HG03469 (cell line): ENCODE measurements at regions not wholly inside any gene's neighbourhood (a gene's known extent, or its start where the extent isn't known, plus 50 kb on each side); places are given as distances from the start of the nearest gene placed in this dataset.

Experiments
- ATAC-seq: cut with Tn5 transposase; IDR thresholded peaks from one replicate; pipeline ENCODE4 v1.9.1; 2021; ENCODE audit warnings: mild to moderate bottlenecking, moderate library complexity, moderate number of reproducible peaks; ENCODE audit not compliant: unreplicated experiment

DNA sequence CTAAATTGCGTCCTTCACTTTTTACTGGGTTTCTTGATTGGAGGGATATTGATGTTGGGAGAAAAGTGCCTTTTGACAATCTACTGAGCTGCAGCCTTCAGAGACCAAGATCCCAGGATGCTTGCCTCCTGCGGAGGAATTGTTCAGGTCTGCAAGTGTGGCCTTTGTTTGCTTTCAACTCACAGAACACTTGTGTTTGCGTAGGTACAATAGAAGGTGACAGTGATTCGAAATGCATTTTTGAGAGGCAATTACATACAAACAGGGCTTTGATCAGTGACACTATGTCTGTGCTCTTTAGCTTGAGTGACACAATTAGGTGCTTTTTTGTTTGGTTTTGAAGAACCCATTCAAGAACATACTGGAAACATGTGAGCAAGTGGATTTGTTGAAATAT, 600.6 kb downstream of the QKI start:
- no peak for ATAC-seq

DNA sequence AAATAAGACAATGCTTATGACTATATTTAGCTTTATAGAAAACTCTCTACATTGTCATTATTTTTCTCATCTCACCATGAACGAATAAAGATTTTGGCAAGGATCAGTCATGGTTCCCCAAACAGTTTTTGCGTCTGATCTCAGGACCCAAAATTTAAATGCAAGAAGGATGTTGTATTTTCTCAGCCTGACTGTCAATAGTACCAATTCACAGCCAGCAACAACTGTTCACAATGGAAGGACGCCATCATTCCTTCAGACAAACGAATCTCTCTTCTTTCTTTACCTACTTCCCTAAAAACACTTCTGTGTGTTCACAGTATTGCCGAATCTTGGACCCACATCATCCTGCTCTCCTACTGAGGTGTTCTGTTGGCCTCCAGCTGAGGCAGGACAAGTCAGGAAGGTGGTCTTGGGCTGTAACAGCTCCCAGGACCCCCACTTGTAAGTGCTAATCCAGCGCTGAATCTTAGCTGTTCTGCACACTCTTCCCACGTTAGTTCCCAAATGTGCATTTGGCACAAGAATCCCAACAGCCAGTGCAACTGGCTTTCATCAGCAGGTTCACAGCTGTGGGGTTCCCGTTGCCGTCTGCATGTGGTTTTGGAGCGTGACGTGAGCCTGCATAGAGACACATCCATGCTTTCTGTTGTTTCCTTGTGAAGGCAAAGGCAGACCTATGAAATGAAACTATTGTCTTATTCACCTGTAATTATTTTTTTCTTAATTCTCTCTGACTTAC, 600.0 kb downstream of the QKI start:
- no peak for ATAC-seq

DNA sequence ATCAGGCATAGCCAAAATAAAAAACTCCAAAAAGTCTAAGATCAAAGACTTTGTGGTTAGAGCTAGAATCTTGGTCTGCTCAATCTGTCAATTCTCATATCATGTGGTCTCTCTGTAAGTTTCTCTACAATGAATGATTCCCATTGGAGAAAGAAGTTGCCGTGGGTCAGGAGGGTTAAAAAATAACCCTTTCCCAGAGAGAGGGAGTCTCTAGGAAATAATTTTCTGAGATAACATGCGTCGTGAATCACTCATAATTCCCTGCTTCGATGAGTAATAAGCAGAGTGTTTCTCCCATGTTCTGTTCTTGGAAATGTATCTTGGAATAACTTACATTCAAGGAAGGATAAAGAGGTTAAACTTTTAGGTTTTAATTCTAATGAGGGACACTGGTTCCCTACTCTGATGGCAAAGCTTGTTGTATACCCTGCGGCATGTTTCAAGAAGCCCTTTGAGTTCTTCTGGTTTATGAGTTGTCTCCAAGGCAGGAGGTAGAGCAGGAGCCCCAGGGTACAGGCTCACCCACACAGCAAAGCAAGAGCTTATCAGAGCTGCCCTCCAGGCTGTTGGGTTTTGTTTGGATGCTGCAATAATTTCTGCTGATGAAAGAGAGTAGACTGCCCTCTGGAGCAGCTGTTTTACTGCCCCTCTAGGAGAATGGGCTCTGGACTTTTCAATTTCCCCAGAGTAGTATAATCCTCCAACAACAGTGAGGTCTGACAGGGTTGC, 599.1 kb downstream of the QKI start:
- no peak for ATAC-seq

DNA sequence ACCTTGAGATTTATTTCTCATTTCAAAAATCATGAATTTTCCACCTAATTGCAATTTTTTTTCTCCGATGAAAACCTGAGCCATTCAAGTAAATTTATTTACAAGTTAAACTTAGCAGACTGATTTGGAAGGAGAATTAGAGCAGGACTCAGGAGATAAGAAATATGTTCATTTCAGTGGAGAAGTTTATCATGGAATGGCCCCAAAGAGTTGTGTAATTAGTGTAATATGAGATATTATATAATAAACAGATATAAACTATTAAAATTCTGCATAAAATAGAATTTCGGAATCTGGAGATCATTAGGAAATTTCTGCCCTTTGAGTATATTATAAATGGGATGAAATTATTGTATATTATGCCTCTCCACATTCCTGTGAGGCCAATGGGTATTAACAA, 596.8 kb downstream of the QKI start:
- ATAC-seq: no peak

DNA sequence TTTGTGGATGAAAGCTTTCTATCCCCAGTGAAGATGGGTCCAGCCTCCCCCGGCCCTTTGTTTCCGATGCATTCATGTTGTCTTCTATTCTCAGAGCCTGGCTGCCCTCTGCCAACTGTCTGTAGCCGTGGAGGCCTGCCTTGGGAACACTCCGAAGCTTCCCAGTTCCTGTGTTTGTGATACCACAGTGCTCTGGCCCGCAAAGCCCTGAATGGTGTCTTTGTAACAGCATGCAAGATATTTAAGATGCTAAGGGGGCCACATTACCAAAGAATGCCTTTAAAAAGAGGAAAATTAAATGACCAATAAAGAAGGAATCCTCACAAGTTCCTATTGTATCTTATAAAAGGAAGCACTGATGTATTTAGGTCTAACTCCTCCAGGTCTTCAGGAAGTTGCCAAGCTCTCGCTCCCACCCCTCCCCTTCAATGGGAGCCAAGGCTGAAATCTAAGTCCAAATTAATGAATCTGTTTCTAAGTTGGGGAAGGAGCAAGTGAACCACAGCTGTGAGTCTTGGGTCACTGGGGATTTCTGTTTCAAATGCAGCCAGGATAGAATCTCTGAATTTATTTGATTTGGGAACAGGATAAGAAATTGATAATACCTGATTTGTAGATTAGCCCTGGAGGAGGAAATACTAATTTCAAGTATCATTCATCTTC, 596.1 kb downstream of the QKI start:
- no peak for ATAC-seq

DNA sequence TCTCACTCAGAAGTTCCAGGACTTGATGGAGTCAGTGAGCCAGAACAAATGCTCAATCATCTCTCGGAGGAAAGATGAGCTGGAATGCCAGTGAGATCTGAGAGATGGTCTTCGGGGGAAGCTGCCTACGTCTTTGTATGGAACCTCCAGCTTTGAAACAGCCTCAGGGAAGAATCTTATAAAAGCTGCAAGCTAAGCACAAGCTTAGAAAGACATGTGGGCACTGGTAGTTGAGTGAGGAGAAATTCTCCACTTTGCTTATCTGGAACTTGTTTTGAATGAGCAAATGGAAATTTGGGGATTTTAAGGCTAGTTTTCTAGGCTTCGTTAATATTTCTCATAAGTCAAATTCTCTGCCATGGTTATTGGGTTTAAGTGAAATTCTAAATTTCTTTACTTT, 594.4 kb downstream of the QKI start:
- no peak for ATAC-seq

DNA sequence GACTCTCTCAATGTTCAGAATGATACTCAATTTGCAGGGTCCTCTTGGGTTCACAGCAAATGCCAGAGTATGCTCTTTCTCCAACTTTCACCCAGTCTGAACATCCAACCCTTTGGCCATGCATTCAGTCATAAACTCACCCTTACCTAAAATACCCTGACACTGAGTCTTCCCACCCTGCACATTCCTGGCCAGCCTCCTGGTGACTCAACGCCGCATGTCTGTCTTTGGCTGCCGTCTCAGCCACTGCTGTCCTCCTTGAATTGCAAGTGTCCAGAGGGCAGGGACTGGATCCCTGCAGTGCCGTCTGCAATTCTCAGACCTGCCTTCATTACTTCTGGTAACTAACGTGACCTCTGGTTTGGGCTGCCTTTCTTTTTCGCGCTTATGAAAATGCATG, 593.4 kb downstream of the QKI start:
- ATAC-seq: no peak

DNA sequence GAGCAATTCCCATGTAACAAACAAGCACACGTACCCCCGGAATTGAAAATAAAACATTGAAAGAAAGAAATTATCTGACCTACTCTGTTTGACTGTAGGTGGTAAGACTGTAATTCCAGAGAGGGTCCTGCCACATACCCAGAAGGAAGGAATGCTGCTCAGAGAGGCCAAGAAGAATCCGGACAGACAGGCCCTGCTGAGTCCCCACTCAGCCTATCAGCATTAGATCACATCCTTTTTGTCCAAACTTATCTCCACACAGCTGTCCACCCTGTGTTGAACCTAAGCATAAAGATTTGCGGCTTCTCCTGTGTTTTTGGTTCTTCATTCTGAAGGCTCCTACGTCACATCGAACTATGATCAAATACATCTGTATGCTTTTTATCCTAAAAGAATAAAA, 591.9 kb downstream of the QKI start:
- no peak for ATAC-seq

DNA sequence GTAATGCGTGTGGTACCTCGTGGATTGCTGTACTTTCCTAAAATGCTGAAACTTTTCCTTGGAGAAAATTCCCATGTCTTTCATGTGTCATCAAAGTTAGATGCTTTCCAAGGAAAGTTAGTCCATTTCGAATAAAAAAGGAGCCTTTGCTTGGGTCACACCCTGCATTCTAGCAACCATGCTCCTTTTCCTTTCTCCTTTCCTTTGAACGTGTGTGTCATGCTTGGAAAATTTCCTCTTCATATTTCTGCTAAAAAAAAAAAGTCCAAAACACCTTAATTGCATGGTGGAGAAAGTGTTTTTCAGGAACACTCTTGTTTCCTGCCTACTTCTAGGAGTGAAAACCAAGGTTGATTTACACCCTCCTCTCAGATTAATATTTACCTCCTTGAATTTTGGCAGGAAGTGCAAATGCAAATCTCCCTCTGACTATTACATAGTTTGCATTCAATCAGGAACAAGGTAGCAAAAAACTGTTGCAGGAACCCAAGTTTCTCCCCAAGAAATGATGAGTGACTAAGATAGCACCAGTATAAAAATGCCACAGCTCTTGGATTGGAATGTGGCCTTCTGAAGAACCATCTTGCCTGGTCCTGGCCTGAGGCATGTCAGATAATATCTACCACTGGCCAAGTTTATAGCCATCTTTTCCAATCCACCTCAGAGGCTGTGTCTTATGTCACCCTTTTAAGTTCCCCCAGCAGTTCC, 590.6 kb downstream of the QKI start:
- no peak for ATAC-seq

DNA sequence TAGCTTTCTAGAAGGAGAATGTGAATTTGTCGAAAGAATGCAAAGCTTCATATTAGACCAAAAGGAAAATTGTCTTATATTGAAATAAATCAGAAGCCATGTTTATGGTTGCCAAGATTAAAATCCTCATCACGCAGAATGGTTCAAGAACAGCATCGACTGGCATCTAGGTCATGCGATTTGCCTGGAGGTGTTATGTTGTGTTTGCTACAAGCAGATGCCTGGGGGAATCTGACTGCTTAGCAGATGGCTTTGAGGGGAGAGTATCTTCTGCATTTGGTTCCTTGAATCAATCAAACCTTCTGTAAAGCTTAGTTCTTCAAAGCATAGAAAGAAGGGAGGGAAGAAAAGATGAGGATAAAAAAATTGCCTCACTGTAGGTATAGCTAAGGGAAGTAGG, 585.8 kb downstream of the QKI start:
- no peak for ATAC-seq

DNA sequence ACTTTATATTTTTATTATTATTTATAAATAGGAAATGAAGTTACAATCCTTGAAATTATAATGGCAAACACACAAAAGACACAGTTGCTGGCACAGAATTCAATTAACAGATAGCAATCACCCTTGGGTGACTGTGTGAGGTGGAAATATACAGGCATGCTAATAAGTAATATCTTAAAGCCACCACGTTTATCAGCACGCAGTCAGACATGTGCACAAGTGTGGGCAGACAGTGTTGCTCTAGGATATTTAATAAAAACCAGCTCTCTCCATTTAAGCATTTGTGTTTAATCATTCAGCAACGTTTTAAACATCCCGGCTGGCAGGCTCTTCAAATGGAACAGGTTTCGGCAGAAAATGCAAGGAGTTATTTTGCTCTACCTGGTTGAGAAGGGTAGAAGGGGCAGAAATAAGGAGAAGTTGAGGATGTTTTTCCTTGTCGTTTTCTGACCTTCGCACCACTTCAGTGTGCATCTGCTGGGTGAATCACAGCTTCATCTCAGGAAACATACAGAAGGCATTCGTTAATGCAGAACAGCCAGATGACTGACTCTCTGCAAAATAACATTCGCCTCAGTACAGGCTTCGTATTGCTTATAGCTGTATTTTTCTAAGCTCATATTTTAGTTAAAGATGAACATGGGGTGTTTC, 585.1 kb downstream of the QKI start:
- no peak for ATAC-seq

DNA sequence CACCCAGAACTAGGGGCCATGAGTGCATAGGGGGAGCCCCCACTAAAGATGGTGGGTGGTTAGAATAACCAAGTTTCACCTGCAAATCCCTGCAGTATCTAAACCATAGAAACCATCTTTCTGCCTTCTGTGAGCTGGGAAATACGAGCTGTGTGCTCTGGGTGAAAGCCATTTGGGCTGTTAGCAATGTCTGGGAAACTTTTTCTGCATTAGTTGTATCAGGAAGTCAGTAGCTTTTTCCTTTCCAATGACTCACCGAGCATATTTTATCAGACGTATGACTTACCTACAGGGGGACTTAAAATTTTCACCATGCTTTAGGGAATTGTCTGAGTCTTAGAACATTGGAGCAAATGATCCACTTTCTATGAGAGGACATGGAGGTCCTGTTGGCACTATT, 584.0 kb downstream of the QKI start:
- ATAC-seq: no peak

DNA sequence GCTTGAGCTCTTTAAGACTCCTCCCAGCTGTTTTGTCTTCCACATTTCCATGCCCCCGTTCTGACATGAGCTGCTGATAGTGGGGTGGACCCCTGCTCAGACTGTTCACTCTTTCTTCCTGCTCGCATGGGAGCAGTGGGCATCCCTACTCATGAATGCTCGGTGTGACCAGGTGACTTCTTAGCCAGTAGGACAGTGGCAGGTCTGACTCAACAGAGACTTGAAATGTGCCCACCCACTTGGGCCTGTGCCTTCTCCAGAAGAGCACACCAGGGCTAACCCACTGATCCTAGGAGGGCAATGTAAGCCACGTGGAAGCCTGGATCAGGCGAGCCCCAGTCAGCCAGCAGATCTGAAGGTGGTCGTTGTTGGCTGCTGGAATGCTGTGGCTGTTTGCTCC, 582.0 kb downstream of the QKI start:
- no peak for ATAC-seq

DNA sequence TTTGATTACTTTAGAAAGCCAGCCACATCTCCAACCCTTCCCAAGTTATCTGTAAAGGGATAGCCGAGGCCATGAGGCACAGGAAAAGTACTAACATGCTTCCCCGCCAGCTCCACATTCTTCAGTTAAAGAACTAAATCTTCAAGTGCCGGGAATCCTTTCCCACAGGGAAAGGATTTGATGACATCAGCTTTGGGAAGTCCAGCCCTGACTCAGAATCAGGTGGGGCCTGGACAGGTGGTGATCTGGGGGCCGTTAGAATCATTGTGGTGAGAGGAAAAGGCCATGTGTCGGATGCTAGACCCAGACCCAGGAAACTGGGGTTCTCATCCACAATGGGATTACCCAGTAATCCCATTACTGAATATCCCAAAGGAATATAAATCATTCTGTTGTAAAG, 580.0 kb downstream of the QKI start:
- ATAC-seq: no peak

DNA sequence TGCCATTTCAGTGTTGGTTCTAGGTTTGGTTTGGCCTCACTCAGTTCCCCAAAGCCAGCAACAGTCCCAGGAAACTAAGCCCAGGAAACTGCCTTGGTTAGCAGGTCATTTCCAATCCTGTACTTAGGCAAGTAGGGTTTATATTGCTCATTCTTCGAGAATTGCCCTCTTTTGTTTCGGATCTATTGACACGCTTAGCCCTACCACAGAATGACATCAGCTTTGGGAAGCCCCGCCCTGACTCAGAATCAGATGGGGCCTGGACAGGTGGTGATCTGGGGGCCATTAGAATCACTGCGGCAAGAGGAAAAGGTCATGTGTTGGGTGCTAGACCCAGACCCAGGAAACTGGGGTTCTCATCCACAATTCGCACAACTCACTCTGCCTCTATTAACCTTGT, 578.2 kb downstream of the QKI start:
- ATAC-seq: no peak

DNA sequence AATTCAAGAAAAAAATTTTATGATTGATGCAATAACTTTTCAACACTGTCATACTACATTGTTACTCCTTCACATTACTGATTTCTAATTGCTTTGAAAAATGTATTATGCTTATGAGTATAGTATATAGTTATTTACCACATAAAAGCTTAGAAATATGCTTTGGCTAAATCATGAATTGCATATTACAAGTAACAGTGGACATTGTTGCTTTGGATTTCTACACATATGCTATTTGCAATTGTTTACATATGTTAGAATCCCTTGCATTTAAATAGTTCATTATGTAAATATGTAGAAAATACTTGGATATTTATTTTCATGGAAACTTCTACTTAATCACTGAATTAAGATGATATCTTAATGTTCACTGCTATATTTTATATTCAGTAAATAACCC, 577.5 kb downstream of the QKI start:
- no peak for ATAC-seq

DNA sequence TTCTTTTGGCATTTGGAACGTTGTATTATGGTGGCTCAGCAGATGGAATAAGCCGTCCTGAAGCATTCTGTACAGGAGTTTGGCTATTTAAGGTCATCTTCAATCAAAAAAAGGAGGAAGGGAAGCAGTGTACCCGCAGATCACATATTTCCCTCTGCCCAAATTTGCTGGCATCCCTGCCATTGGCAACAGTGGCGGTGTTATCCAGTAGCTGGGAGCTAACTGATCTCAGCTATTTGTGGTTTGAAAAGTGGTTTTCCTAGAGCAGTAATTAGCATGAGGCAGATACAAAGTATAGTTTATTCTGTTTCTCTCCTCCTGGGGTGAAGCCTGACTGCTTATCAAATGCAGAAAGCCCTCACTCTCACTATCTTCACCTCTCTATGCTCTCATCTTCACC, 576.8 kb downstream of the QKI start:
- no peak for ATAC-seq

DNA sequence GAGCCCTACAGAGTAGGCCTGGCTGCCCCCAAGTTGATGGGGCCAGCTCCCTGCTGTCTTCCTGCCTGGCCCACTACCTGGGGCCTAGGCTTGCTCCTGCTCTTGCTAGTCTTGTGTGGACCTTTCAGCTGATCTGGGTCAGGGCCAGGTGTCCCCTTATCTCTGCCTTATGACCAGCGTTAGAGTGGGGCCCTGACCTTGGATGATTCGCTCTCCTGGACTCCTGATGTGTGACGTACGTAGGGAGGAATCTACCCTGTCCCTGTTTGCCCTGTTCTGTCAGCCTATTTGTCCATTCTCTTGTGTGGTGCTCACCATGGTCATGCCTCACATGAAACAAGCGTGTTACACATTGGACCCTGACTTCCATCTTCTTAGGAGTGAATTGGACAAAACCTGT, 571.8 kb downstream of the QKI start:
- no peak for ATAC-seq

DNA sequence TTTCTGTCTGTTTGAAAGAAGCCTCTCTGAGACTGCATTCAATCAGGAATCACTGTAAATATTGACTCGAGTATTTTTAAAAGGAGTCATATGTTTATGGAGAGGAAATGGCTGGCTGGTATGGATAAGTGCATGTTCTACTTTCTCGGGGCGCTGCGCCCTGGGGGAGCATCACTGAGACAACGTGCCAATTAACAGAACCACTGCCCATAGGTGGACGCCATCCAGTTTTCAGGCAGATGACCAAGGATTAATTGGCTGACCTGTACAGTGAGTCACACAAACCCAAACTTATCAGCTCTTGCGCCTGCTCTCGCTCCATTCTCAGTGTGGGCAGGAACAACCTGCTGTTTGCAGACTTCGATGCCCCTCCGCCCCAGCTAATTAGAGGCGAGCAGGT, 571.2 kb downstream of the QKI start:
- no peak for ATAC-seq

DNA sequence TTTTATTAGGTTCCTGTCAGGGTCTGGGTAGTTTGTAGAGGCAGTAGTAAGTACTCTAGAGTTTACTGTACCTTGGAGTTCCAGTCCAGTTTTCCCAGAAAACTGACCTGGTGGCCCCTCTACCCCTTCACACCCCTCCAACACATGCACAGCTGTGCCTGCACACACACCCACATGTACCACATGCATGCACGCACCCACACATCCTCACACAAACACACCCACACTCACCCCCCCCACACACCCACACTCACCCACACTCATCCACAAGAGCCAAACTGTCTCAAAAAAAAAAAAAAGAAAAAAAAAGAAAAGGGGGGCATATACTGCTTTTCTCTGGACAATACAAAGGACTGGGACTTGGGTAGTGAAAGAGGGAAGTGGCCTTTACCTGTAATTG, 570.5 kb downstream of the QKI start:
- ATAC-seq: no peak
